ENCODE measurements at regions not wholly inside any gene's neighbourhood (a gene's known extent, or its start where the extent isn't known, plus 50 kb on each side); places are given as distances from the start of the nearest gene placed in this dataset.

GRCh38 chr4:38283724-38284123 is 323.5 kb downstream of the PTTG2 start:
- CTCF ChIA-PET, result no interaction called here
- Histone ChIP-seq H3K4me1 (ENCODE audit: insufficient read depth, low read length, poor library complexity, severe bottlenecking) (no peaks in the 10 kb centered on the region), H3K27me3 (replicated peaks; ENCODE audit: insufficient read depth, low read depth, low read length, poor library complexity) (no peaks in the 10 kb centered on the region), H3K36me3 (ENCODE audit: insufficient read depth, low read length, poor library complexity, severe bottlenecking) (no peaks in the 10 kb centered on the region), H3K9me3 (ENCODE audit: low read depth, low read length, poor library complexity, severe bottlenecking) (no peaks in the 10 kb centered on the region), H3K27ac (ENCODE audit: low read depth, low read length, poor library complexity, severe bottlenecking) (no peak overlapping the region), H3K4me3 (ENCODE audit: low read depth, low read length, poor library complexity, severe bottlenecking) (no peak overlapping the region)
- no TSS peak for BruUV-seq (replicated peaks)
- DNase-seq (ENCODE audit: low spot score), result no peak
- POLR2A ChIA-PET (ENCODE audit: low non-redundant PET), result no interaction called here
- intact Hi-C loops (cut with micrococcal nuclease; ENCODE audit: unreplicated experiment), result no loop called here
- TF ChIP-seq, protein P1, sequence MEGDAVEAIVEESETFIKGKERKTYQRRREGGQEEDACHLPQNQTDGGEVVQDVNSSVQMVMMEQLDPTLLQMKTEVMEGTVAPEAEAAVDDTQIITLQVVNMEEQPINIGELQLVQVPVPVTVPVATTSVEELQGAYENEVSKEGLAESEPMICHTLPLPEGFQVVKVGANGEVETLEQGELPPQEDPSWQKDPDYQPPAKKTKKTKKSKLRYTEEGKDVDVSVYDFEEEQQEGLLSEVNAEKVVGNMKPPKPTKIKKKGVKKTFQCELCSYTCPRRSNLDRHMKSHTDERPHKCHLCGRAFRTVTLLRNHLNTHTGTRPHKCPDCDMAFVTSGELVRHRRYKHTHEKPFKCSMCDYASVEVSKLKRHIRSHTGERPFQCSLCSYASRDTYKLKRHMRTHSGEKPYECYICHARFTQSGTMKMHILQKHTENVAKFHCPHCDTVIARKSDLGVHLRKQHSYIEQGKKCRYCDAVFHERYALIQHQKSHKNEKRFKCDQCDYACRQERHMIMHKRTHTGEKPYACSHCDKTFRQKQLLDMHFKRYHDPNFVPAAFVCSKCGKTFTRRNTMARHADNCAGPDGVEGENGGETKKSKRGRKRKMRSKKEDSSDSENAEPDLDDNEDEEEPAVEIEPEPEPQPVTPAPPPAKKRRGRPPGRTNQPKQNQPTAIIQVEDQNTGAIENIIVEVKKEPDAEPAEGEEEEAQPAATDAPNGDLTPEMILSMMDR (conservative IDR thresholded peaks at IDR 0.05; ENCODE audit: low read depth, low read length), result no peak
- TF ChIP-seq EZH2 (IDR thresholded peaks at IDR 0.05; ENCODE audit: borderline replicate concordance, low read depth, low read length, poor library complexity, severe bottlenecking), result no peak

DNA sequence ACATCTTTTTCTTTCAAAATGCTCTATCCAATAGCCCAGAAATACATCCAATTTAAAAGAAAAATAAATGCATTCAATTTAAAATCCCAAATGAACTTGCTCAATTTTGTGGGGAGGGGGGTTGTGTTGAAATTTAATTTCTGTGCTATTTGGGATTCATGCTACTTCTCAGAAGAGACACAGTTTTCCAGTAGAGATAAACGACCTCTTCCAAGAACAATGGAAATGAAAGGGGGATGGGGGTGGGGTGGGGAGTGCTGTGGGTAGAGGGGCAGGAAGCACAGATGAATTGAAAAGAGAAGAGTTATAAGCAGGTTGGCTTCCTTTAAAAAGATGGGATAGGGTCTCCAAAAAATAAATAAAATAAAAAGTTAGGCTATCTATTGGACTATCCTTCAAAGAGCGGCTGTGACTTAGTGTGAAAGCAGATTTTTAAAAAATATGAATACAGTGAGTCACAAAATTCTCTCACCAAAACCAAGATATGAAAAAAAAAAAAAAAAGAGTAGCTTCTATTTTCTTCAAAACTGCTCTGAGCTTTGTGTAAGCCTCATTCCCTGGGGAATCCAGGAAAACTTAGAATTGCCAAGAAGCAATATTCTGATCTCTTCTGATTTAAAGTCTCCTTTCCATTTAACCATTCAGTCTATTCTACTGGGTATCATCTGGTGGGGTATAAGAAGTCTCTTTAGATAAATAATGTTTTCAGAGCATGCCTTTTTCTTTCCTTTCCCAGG is 324.3 kb downstream of the PTTG2 start:
- Histone ChIP-seq H3K27me3 (replicated peaks; ENCODE audit: insufficient read depth, low read depth, low read length, poor library complexity) (no peaks in the 10 kb centered on the region), H3K36me3 (ENCODE audit: insufficient read depth, low read length, poor library complexity, severe bottlenecking) (no peaks in the 10 kb centered on the region), H3K9me3 (ENCODE audit: low read depth, low read length, poor library complexity, severe bottlenecking) (no peaks in the 10 kb centered on the region), H3K4me3 (ENCODE audit: low read depth, low read length, poor library complexity, severe bottlenecking) (no peak overlapping the region), H3K27ac (ENCODE audit: low read depth, low read length, poor library complexity, severe bottlenecking) (no peak overlapping the region), H3K4me1 (ENCODE audit: insufficient read depth, low read length, poor library complexity, severe bottlenecking) (no peaks in the 10 kb centered on the region)
- ChIA-PET POLR2A (ENCODE audit: low non-redundant PET) (no interaction called here), CTCF (interaction anchor here (0.6 kb wide), 1 partner anchor 476 kb away, joined by 8 read pairs; no protein-coding TSS in a partner anchor)
- TF ChIP-seq, protein P1 (conservative IDR thresholded peaks at IDR 0.05; ENCODE audit: low read depth, low read length), result no peak
- no peak for TF ChIP-seq EZH2 (IDR thresholded peaks at IDR 0.05; ENCODE audit: borderline replicate concordance, low read depth, low read length, poor library complexity, severe bottlenecking)
- DNase-seq (ENCODE audit: low spot score), result peak; percentile 17
- intact Hi-C loops (cut with micrococcal nuclease; ENCODE audit: unreplicated experiment), result no loop called here
- BruUV-seq (replicated peaks), result no TSS peak

DNA sequence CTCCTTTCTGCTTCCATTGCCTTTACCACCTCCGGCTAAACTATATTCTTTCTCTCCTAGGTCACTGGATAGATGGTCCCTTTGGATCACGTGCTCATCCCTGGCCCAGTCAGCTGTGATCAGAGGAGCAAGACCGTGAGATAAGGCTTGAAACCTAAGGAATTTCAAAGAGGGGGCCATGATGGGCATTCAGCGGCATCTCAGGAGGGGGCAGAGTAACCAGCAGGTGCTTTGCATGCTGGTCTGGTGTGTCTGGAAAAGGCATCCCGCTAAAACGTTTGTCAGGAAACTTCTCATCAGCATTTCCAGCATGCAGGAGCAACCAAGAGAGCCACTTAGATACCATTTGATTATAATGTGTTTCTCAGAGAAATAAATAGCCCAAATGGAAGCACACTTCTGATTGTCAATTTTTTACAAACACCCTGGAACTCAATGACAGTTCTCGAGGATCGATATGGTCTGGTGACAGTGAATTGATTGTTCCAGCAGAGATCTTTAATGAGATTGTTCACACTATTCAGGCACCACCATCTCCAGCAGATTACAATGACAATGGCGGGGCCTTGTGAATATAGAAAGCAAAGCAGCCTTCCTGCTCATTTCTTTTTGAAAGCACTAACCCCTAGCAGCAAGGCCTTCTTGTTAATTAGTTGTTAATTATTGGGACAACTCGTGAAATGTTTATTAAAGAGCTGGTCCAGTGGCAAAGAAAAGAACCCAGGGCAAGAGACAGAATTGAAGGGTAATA is 327.1 kb downstream of the PTTG2 start:
- no TSS peak for BruUV-seq (replicated peaks)
- DNase-seq (ENCODE audit: low spot score), result no peak
- CTCF ChIA-PET, result no interaction called here

More for the DNA sequence above, 327.1 kb downstream of the PTTG2 start:
- TF ChIP-seq, protein P1 (conservative IDR thresholded peaks at IDR 0.05; ENCODE audit: low read depth, low read length), result no peak
- TF ChIP-seq EZH2 (IDR thresholded peaks at IDR 0.05; ENCODE audit: borderline replicate concordance, low read depth, low read length, poor library complexity, severe bottlenecking), result no peak
- Histone ChIP-seq H3K27me3 (replicated peaks; ENCODE audit: insufficient read depth, low read depth, low read length, poor library complexity) (no peaks in the 10 kb centered on the region), H3K4me1 (ENCODE audit: insufficient read depth, low read length, poor library complexity, severe bottlenecking) (no peaks in the 10 kb centered on the region), H3K4me3 (ENCODE audit: low read depth, low read length, poor library complexity, severe bottlenecking) (no peak overlapping the region), H3K27ac (ENCODE audit: low read depth, low read length, poor library complexity, severe bottlenecking) (no peak overlapping the region), H3K9me3 (ENCODE audit: low read depth, low read length, poor library complexity, severe bottlenecking) (no peaks in the 10 kb centered on the region), H3K36me3 (ENCODE audit: insufficient read depth, low read length, poor library complexity, severe bottlenecking) (no peaks in the 10 kb centered on the region)
- POLR2A ChIA-PET (ENCODE audit: low non-redundant PET), result no interaction called here
- intact Hi-C loops (cut with micrococcal nuclease; ENCODE audit: unreplicated experiment), result no loop called here

All from A673 (cell line).